Embryonic facial prominence (tissue), 1 donor: ENCODE measurements at regions not wholly inside any gene's neighbourhood (a gene's known extent, or its start where the extent isn't known, plus 50 kb on each side); places are given as distances from the start of the nearest gene placed in this dataset.
"Not testable (repeated sequence)": the region's sequence is repeated elsewhere in the genome, so short reads cannot be mapped to it uniquely, and the experiment has no call there.

Source experiments
- DNase-seq: peaks from one replicate; pipeline ENCODE4 v3.0.0-alpha.2; 2016; ENCODE audit errors: extremely low spot score

DNA sequence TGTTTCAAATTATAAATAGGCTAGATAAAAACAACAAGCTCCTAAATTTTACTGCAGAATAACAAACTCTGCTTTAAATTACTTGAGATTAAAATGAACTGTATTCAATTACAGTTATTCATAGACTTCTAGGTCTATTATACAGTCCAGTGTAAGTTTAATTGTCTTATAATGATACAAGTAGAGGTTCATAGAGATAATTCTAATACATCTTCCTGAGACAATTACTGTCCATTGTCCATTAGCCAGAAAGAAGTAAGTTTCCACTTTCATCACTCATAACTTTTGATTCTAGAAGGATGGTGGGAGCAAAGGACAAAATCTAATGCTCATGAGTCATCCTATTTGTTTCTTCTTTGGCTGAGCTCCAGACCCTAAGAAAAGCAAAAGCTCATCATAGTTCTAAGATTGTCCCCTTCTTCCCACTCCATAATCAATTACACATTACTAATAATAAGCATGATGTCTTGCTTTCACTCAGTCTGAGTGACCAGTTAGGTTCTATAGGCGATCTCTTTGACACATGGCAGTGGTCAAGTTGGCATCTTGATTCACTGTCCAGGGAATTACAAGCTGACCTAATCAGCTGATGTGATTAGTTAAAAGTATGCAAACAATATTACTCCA is 502.5 kb upstream of the IZUMO3 start:
- DNase-seq, result no peak

DNA sequence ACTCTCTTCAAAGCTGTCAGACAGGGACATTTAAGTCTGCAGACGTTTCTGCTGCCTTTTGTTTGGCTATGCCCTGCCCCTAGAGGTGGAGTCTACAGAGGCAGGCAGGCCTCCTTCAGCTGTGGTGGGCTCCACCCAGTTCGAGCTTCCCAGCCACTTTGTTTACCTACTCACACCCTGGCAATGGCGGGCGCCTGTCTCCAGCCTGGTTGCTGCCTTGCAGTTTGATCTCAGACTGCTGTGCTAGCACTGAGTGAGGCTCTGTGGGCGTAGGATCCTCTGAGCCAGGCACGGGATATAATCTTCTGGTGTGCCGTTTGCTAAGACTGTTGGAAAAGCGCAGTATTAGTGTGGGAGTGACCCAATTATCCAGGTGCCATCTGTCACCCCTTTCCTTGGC is 499.8 kb upstream of the IZUMO3 start:
- DNase-seq, result not testable (repeated sequence)

DNA sequence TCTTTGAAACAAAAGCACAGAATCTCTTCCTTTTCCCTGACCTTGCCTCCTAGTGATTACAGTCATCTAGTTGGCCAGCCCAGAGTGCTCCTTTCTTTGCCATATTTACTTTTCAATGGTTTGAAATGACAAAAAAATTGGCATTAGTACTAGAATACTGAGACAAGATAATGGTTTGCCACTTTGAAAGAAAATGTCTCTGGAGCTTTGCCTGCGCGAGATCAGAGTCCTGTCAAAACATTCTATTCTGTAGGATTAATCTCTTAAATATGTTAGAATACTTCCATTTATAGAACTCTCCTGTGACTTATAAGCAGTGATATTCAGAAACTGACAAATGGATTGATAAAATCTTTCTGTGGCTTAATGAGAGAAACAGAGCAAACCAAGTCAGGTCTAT is 484.0 kb upstream of the IZUMO3 start:
- no peak for DNase-seq

DNA sequence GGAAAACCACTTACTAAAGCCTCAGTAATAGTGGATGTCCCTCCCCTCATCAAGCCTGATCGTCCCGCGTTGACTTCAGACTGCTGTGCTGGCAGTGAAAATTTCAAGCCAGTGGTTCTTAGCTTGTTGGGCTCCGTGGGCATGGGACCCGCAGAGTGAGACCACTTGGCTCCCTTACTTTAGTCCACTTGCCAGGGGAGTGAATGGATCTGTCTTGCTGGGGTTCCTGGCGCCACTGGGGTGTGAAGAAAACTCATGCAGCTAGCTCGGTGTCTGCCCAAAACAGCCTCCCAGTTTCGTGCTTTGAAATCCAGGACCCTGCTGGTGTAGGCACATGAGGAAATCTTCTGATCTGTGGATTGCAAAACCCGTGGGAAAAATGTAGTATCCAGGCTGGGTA is 480.0 kb upstream of the IZUMO3 start:
- DNase-seq, result no peak

DNA sequence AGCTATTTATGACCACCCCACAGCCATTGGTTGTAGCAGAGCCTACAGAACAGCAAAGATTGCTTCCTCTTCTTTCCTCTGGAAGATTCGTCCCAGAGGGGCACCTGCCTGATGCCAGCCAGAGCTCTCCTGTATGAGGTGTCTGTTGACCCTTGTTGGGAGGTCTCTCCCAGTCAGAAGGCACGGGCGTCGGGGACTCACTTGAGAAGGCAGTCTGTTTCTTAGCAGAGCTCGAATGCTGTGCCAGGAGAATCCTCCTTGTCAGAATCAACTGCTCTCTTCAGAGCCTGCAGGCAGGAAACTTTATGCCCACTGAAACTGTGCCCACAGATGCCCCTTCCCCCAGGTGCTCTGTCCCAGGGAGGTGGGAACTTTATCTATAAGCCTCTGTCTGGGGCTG is 479.5 kb upstream of the IZUMO3 start:
- no peak for DNase-seq

DNA sequence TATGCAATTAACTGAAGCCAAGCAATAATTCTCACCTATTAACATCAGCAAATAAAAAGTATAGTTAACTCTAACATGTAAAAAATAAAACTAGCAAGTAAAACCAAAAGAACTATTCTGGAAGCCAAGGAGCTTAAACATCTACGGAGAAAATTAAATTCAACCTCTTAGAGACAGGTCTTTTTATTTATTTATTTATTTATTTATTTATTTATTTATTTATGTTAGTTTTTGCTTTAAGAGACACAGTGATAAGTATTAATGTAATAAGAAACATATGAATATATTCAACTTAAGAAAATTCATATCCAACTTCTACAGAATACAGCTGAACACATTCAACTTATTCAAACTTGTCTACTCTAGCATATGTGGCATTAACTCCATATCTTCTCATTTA is 472.1 kb upstream of the IZUMO3 start:
- DNase-seq, result no peak

DNA sequence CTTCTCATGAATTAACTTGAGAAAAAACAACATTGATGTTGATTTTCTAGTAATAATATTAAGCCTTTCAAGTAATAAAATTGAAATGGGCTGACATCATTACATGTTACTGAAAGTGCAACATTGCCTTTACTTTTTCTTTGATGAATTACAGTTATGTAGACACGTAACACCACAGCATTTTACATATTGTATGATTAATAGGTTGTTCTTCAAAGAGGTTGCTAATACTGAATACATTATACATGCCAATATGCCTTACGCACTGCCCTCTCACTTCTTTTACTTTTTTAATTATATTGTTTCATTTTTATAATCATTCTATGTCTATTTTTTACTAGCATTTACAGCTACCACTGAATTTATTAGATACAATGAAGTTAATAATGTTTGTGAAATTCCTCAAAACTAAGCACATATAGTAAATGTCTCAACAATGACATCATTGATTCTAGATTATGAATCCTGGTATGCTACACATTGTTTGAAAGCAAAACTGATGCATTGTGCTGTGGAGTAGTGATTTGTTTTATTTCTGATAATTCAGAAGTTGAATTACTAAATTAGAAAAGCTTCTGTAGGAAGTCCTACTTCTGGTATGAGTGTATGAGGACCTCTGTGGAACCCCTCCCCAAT is 464.4 kb upstream of the IZUMO3 start:
- DNase-seq, result no peak

DNA sequence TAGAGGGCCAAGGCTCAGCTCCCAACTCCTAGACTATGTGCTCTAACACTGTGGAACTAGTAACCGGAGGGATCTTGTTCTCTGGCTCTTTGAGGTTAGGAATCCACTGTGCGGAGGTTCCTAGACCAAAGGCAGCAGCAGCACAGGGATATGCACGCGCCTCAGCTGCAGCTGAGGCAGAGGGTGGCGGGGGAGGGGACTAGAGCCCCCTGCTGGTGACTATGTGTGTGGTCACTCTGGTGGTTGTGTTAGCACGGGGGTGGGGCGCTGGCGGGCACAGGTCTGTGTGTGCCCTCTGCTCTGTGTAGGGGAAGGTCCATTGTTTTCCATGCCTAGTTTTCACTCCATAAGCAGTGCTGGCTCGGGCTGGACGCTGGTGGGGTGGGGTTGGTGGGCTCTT is 458.0 kb upstream of the IZUMO3 start:
- no peak for DNase-seq

DNA sequence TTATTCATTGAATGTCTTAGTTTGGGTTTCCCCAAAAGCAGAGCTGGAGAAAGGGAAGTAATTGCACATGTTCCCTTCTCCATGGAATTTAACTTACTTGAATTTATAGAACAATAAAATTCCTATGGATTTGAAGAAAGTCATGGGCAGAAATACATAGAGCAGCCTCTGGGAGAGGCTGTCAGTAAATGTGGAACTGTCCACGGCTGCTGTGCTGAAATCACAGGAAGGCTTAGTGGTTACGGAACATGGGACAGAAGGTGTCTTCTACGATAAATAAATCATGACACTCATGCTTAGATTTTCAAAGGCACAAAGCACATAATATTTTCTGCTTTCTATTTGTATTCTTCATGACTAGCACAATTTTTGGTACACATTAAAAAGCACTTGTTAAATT is 440.6 kb upstream of the IZUMO3 start:
- no peak for DNase-seq

DNA sequence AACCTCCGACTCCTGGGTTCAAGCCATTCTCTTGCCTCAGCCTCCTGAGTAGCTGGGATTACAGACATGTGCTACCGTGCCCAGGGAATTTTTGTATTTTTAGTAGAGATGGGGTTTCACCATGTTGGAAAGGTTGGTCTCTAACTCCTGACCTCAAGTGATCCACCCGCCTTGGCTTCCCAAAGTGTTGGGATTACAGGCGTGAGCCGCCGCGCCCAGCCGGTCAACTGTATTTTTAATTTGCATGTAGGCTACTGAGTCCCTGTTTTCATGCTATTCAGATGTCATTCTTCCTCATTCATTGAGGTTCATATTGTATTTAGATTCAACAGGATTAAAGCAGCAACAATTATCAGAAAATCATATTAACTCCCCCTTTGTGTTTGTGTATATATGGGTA is 425.1 kb upstream of the IZUMO3 start:
- DNase-seq, result not testable (repeated sequence)

DNA sequence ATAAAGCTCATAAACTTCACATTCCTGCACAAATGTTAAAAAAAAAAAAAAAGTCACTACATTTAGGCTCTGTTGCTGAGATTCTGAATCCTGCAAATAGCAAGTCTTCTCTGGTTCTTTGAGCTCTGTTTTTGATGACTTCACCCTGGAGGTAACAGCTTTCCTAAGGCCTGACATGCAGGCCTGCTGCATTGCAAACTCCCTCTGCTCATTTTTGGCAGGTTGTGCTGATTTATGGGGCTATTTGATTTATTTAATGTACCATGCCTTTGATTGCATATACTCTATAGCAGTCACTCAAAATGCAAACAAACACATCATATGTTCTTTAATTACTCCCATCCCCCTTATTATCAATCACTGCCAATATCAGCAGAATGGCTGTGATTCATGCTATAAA is 416.1 kb upstream of the IZUMO3 start:
- no peak for DNase-seq

DNA sequence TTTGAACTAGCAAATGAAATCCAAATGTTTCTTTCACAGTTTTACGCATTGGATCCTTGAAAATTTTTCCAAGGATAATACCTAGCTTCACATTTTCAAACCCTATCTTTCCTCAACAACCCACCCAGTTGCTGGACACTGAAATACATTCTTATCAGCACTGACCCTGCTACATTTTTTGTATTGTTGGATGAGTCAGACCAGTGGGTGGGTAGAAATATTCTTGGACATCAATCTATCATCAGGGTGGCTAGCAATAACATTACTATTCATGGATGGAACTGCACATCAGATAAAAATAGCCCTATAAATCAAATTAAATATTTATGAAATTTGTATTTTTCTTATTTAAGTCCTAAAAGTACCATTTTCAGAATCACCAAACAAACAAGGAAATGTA is 407.4 kb upstream of the IZUMO3 start:
- DNase-seq, result no peak

DNA sequence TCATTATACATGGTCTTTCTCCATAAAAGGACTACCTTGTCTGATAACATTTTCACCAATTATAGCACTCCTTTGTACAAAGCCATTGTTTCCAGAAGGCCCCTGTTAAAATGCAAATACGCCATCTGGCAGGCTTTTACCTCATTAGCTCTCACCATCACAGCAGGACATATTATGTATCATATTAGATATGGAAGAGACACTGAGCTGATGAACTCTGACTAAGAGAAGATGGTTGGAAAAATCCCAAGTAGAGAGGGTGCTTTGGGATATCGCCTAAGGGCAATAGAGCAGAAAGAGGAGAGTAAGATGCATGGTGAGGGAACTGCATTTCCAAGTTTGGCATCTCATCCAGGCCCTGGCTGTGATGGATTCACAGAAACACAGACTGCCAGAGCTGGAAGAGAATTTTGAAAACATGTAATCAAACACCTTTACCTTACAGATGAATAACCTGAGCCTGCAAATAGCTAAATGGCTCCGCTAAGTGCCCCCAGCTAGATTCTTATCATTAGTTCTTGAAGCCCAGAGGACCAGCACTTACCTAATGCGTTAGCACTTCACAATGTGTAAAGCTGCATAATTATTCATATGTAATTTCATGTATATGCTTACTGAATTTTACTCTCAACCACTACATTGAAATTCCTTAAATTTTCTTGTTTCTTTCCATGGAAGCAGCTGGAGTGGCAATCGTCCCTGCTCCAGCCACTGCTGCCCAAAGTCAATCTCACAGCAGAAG is 393.6 kb upstream of the IZUMO3 start:
- DNase-seq, result no peak

DNA sequence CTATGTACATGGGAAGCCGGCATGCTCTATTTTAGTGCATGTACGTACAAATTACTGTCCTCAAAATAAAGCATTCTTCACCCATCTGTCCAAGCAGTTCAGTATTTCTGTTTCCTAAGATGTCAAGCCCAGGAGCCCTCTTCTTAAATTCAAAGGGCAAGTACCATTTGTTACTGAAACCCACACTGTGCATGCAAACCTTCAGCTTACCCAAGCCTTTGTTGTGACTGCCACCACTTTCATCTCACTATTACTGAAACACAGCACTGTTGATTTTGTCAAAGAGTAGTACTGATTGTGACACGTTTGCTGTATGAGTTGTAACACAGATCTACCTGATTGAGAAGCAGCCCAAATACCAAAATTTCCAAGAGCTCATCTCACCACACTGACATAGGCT is 390.4 kb upstream of the IZUMO3 start:
- no peak for DNase-seq

DNA sequence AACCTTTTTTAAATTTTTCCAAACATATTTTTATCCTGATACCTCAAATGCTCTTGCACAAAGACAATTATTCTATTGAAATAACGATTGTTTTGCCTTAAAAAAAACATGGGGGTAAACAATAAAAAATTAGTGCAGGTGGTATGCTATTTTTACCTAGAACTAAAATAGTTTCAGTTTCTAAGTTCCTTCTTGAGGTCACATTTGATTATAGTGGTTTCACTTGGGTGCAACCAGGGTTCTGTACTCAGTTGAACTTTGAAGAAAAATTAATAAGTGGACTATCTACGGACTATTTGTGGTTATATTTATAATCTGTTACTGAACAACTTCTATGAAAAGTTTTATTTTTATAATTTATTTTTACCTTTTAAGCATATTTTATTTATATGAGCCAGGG is 387.1 kb upstream of the IZUMO3 start:
- no peak for DNase-seq

DNA sequence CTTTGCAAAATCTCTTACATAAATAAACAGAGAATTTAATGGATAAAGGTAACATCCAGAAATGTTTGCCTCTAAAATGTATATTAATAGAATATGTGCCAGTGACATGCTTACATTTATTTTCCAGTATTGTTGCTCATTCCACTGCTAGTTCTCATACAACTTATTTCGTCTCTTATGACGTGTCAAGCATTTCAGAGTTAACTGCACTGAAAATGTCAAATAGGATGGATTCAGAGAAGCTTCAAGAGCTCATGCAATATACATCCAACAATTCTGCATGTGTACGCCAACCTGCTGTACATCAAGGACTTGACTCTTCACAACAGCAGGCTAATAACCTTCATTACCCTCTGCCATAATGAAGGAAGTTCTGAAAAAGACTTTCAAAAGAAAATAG is 386.2 kb upstream of the IZUMO3 start:
- no peak for DNase-seq

DNA sequence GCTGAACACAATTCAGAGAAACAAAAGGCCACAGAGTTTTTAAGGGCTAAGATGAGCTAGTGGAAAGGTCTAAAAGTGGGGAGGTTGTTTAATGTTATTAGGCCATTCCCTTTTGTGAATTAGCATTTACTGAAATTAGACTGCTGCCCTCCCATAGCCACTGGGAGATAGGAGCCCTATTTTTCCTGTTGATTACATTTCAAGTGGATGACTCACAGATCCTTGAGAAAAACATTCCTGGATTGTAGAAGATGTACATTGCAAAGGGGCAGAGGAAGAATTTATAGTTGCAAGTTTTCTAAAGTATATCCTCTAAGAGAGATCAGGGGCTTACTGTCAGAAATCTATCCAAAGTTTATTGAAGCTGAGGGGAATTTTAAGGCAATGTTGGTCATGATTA is 367.1 kb upstream of the IZUMO3 start:
- DNase-seq, result no peak

DNA sequence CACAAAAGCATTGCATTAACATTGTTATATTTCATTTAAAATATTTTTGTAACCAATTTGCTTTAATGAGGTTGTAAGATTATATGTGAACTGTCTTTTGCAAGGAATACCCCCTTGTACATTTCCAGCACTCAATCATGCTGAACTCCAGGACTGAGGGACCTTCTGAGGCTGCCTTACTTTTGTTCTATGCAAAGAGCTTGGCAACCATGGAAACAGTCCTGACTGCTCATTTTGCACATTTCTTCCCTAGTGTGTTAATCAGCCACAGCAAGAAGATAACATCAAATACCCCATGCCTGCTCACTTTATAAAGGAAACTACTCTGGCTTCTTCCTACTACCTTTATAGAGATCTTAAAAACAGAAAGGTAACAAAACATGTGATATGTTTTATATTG is 355.6 kb upstream of the IZUMO3 start:
- DNase-seq, result no peak

DNA sequence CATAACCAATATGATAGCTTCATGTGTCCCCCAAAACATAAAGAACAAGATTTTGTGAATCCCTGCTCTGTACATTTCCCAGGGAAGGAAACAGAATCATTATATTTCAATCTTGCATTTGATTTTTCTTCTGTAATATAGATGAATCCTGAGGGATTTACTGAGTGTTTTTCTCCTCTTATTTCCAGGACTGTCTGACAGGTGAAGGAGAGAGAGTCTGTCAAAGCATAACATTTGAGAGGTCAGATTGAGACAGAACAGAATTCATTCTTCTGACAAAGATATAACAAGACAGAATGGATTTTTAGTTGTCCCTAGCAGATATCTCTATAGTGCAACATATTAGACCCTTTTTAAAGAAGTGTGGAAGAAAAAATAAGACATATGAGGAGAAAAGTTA is 354.5 kb upstream of the IZUMO3 start:
- DNase-seq, result no peak

DNA sequence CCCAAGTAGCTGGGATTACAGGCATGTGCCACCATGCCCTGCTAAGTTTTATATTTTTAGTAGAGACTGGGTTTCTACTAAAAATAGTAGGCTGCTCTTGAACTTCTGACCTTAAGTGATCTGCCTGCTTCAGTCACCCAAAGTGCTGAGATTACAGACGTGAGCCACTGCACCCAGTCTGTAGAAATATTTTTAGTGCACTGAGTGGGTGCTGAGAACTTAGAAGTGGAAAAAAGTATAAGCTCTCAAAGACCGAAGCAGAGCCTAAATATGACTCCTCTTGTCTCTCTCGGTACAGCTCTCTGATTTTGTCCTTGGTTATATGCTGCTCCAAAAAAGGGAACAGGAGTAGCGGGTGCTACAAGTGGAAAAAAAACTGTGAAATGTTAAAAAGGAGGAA is 353.8 kb upstream of the IZUMO3 start:
- DNase-seq, result no peak

DNA sequence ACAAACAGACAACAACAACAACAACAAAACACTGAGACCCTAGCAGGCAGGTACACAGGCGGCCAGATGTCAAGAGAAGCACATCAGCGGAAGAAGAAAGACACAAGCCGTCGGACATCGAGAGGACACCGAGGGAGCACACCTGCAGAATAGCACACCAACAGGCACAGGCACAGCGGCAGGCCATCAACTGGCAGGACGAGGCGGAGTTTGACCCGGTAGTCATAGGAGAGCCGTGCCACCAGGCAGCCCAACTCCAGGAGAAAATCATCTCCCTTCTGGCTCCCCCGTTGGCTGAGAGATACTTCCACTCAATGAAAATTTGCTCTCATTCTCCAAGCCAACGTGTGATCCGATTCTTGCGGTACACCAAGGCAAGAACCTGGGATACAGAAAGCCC is 352.1 kb upstream of the IZUMO3 start:
- DNase-seq, result no peak

DNA sequence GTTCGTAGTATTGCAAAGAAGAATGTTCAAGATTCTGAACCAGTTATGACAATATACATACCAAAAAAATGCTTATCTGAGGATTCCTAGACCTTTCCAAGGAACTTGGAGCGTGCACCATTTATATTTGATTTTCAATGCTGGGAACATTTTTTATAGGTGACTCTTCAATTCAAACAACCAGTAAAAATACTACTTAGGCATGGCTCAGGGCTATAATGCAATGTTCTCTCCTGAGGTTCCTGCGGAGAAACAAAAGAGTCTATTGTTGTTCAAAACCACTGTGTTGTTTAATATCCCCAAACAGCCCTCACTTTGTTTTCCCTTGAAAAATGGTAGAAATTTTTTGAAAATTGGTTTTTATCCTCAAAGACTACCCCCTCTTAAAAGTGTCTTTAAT is 335.7 kb upstream of the IZUMO3 start:
- DNase-seq, result no peak

DNA sequence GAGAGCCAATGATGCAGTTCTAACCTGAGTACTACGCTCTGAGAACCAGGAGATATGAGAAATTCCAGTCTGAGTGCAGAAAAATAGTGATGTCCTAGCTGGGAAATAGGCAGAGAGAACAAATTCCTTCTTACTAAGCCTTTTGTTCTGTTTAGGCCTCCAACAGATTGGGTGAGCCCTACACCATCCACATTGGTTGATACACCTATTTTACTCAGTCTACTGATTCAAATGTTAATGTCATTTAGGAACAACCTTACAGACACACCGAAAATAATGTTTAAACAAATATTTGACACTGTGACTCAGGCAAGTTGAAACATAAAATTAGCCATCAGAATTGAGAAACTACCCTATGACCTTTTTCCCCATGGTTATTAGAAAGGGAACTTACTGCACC is 333.9 kb upstream of the IZUMO3 start:
- DNase-seq, result no peak
